Mesodermal cell (in vitro differentiated cells): ENCODE measurements at regions not wholly inside any gene's neighbourhood (a gene's known extent, or its start where the extent isn't known, plus 50 kb on each side); places are given as distances from the start of the nearest gene placed in this dataset.

ENCODE experiments used
- H3K27ac ChIP-seq: 2 replicates; pipeline ENCODE4 v1.7.0; 2013; ENCODE audit warnings: mild to moderate bottlenecking, low read depth, low read length, moderate library complexity; ENCODE audit not compliant: severe bottlenecking
- H3K36me3 ChIP-seq: 2 replicates; pipeline ENCODE4 v1.7.1; 2013; ENCODE audit warnings: mild to moderate bottlenecking, low read length, moderate library complexity; ENCODE audit not compliant: control insufficient read depth, insufficient read depth
- H3K4me1 ChIP-seq: one replicate; pipeline ENCODE4 v1.7.1; 2013; ENCODE audit warnings: mild to moderate bottlenecking, low read length; ENCODE audit not compliant: insufficient read depth, control insufficient read depth, poor library complexity, severe bottlenecking
- H3K4me3 ChIP-seq: 2 replicates; pipeline ENCODE4 v1.7.0; 2013; ENCODE audit warnings: low read length, control low read depth, mild to moderate bottlenecking; ENCODE audit not compliant: insufficient read depth, poor library complexity, severe bottlenecking; ENCODE audit errors: extremely low read depth
- H3K9me3 ChIP-seq: 2 replicates; pipeline ENCODE4 v1.7.1; 2013; ENCODE audit warnings: mild to moderate bottlenecking, low read length, moderate library complexity; ENCODE audit not compliant: control insufficient read depth
- WGBS, 2 experiments: methylation state at CpG; one replicate each; pipeline ENCODE4 v1.1.5; 2013; ENCODE audit warnings: missing lambda C conversion rate in 2 of 2; ENCODE audit not compliant: insufficient coverage in 2 of 2; 5-methylcytosine and 5-hydroxymethylcytosine counted together

DNA sequence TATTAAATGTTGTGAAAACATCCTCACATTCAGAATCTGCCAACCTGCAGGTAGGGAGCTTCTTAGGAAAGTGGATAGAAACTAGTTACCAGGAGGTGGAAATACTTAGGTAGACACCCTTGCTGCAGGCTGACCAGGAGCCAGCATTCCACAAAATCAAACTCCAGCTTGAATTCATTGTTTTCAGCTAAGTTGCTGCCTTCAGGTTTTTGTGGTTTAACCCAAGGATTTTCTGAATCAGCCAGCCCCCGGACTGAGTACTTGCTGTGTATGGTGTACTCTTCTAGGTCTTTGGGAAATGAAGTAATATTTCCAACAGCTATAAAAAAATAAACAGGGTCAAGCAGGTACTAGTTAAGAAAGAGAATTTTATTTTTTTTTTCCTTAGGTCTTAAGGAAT lies 192.1 kb upstream of the CHST9 start:
- WGBS, 2 experiments, result no CpG with 5 or more reads among the region's 1 CpG
- no peak overlapping the region for H3K27ac ChIP-seq
- no peaks in the 10 kb centered on the region for H3K36me3 ChIP-seq
- no peak overlapping the region for H3K4me3 ChIP-seq
- H3K4me1 ChIP-seq, result peaks cover 16% of the 10 kb centered on the region
- no peaks in the 10 kb centered on the region for H3K9me3 ChIP-seq

- whole genome bisulfite sequencing, 2 experiments, result 89 to 100% methylated on average over 1 of the region's 1 CpG
- Histone ChIP-seq H3K4me3 (no peak overlapping the region), H3K36me3 (no peaks in the 10 kb centered on the region), H3K27ac (no peak overlapping the region), H3K9me3 (no peaks in the 10 kb centered on the region), H3K4me1 (peaks cover 8% of the 10 kb centered on the region)
These were observed 187.3 kb upstream of the CHST9 start for GRCh38 chr18:27372386-27372785.

DNA sequence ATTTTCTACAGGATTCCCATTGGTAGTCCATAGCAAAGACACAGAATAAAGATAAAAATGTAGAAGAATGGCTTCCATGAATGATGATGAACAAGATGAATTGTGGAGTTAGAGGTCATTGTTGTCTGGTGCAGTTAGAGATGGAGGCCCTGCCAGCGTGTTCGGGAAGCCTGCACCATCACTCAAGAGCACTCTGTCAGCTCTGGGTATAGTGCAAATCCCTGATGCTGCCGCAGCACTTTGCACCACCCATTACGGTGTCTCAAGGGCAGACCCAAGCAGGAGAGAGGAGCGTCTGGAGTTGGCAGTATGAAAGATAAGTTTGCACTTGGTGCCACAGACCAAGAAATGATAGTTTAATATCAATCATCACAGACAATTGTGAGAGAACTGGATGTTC lies 181.6 kb upstream of the CHST9 start:
- 83 to 95% methylated on average over 2 to 3 of the region's 5 CpGs for WGBS, 2 experiments
- no peaks in the 10 kb centered on the region for H3K9me3 ChIP-seq
- H3K36me3 ChIP-seq, result no peaks in the 10 kb centered on the region

GRCh38 chr18:27366151-27366550 lies 181.0 kb upstream of the CHST9 start:
- WGBS, 2 experiments, result no CpG with 5 or more reads among the region's 1 CpG
- Histone ChIP-seq H3K4me3 (no peak overlapping the region), H3K27ac (no peak overlapping the region), H3K9me3 (no peaks in the 10 kb centered on the region), H3K4me1 (no peaks in the 10 kb centered on the region), H3K36me3 (no peaks in the 10 kb centered on the region)

More for the DNA sequence above, 181.6 kb upstream of the CHST9 start:
- H3K4me3 ChIP-seq, result no peak overlapping the region
- H3K4me1 ChIP-seq, result no peaks in the 10 kb centered on the region
- H3K27ac ChIP-seq, result no peak overlapping the region

DNA sequence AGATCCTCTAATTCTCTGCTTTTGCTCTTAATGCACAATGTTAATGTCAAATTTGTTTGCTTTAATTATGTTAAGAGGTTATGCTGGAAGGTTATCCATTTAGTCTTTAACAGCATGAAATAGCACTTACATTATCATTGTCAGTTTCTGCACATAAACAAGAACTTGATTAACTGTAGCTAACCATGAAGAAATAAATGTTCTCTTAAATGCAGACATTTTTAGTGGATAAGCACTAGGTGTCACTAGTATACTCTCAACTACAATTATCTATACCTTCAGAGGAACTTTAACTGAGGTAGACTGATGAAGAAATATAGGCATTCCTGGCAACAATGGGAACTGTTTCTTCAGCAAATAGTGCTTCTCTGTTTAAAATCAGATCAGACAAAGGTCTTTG lies 178.8 kb upstream of the CHST9 start:
- H3K4me3 ChIP-seq, result no peak overlapping the region
- no peaks in the 10 kb centered on the region for H3K9me3 ChIP-seq
- no peaks in the 10 kb centered on the region for H3K36me3 ChIP-seq
- H3K4me1 ChIP-seq, result no peaks in the 10 kb centered on the region
- no peak overlapping the region for H3K27ac ChIP-seq

DNA sequence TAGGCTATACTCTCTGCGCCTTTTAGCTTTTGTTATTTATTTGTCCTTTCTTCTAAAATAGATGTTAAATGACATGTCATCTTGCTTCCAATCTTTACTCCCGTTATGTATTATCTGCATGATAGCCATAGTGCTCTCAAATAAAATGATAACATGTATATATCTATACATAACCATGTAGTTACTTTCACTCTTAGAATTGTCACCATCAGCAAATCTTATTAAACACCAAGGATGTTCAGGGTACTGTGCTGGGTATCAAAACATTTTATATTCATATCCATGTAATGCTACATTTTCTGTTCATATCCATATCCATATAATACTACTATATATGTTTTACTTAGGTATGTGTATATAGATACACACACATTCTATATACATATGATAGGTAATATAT lies 176.4 kb upstream of the CHST9 start:
- no peaks in the 10 kb centered on the region for H3K9me3 ChIP-seq
- no peaks in the 10 kb centered on the region for H3K4me1 ChIP-seq
- WGBS, 2 experiments, result no CpG with 5 or more reads among the region's 2 CpGs
- no peak overlapping the region for H3K27ac ChIP-seq
- H3K4me3 ChIP-seq, result no peak overlapping the region
- no peaks in the 10 kb centered on the region for H3K36me3 ChIP-seq

- Histone ChIP-seq H3K36me3 (no peaks in the 10 kb centered on the region), H3K4me3 (no peak overlapping the region), H3K4me1 (no peaks in the 10 kb centered on the region), H3K9me3 (no peaks in the 10 kb centered on the region), H3K27ac (no peak overlapping the region)
- 91 to 92% methylated on average over 5 of the region's 5 CpGs for WGBS, 2 experiments
These were observed 170.2 kb upstream of the CHST9 start for GRCh38 chr18:27355308-27355707.

DNA sequence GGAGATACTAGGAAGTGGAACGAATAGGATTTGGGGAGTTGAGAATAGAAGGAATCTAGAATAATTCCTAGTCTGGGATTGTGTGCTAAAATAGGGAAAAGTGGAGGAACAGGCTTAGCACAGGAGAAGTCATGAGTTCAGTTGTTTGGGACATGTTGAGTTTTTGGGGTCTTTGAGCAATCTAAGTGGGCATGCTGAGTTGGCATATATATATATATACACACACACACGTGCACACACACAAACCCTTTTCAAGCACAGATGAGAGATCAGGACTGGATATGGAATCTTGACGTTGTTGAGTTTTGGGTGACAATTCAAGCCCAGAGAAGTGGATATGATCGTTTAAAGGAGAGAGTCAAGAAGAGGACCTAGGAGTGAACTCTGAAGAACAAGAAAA lies 168.2 kb upstream of the CHST9 start:
- no peaks in the 10 kb centered on the region for H3K9me3 ChIP-seq
- WGBS, 2 experiments, result 88 to 90% methylated on average over 3 of the region's 4 CpGs
- no peak overlapping the region for H3K27ac ChIP-seq
- no peaks in the 10 kb centered on the region for H3K36me3 ChIP-seq
- H3K4me3 ChIP-seq, result no peak overlapping the region
- no peaks in the 10 kb centered on the region for H3K4me1 ChIP-seq

DNA sequence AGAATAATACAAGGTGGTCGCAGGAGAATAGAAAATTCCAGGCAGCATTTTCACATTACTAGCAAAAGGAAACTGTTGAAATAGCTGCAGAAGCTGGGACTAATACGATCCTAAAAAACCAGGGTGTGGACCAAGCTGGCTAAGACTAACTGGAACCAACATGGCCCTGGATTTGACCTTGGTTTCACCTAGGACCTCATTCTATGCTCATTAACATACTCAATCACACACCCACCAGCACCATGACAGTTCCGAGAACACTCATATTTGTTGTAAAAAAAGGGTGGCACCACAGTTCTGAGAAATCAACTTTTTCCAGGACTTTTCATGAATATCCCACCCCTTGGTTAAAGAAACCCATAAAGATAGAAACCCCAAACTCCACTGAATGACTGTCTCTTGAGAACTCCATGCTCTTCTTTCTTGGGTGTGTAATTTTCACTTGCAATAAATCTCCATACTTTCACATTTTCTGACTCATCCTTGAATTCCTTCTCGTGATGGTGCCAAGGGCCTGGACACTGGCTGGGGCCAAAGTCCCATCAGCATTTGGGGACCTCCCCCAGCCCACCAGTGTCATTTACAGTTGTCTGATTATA lies 164.3 kb upstream of the CHST9 start:
- H3K4me1 ChIP-seq, result no peaks in the 10 kb centered on the region
- H3K27ac ChIP-seq, result no peak overlapping the region
- no peak overlapping the region for H3K4me3 ChIP-seq
- H3K9me3 ChIP-seq, result no peaks in the 10 kb centered on the region
- no peaks in the 10 kb centered on the region for H3K36me3 ChIP-seq
- WGBS, 2 experiments, result 92% methylated on average over 1 of the region's 4 CpGs; no CpG with 5 or more reads in 1 of the 2 experiments

DNA sequence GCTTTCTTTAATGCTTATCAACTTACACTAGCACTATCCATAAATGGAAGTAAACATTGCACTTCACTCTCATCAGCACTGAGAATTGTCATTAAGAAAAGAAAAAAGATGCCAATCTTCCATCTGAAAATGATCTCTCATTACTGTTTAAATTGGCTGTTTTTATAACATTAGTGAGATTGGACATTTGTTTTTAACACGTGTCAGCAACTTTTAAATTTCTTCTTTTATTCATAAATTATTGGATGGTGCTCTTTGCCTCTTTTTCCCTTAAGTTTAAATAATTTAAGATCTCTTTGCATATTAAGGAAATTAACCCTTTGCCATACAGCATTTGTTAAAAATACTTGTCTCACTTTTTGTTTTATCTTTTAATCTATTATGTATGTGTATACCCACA lies 146.5 kb upstream of the CHST9 start:
- WGBS, 2 experiments, result no CpG with 5 or more reads among the region's 1 CpG
- Histone ChIP-seq H3K27ac (no peak overlapping the region), H3K4me1 (no peaks in the 10 kb centered on the region), H3K9me3 (no peaks in the 10 kb centered on the region), H3K36me3 (no peaks in the 10 kb centered on the region), H3K4me3 (no peak overlapping the region)

- 100% methylated on average over 1 of the region's 1 CpG for WGBS, 2 experiments
- no peaks in the 10 kb centered on the region for H3K4me1 ChIP-seq
- no peak overlapping the region for H3K4me3 ChIP-seq
- H3K9me3 ChIP-seq, result peaks cover 4% of the 10 kb centered on the region
- no peak overlapping the region for H3K27ac ChIP-seq
- no peaks in the 10 kb centered on the region for H3K36me3 ChIP-seq
These were observed 129.9 kb upstream of the CHST9 start for GRCh38 chr18:27314996-27315395.
